Fibroblast of peridontal ligament (primary cell): ENCODE measurements at regions not wholly inside any gene's neighbourhood (a gene's known extent, or its start where the extent isn't known, plus 50 kb on each side); places are given as distances from the start of the nearest gene placed in this dataset.
"Not testable (repeated sequence)": the region's sequence is repeated elsewhere in the genome, so short reads cannot be mapped to it uniquely, and the experiment has no call there.

Source experiments
- DNase-seq: peaks from one replicate; pipeline ENCODE4 v3.0.0-alpha.2; 2010; ENCODE audit errors: extremely low read depth

- no peak for DNase-seq
Observed at GRCh38 chr1:229131243-229132105, 139.4 kb upstream of the RAB4A start.

DNA sequence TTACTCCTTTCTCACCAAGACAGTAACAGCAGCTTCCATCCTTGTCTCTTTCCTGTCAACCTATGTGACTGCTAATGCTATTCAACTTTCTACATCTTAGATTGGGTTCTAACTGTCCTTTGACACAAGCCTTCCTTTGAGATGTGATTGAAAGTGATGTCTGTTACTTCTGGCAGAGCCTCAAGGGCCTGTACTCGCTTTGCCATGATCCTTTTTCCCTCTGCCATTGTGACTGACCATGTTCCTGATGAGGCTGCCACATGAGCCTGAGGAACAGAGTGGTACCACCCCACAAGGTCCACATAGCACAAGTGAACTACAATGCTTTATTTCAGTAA, 138.8 kb upstream of the RAB4A start:
- DNase-seq, result no peak

DNA sequence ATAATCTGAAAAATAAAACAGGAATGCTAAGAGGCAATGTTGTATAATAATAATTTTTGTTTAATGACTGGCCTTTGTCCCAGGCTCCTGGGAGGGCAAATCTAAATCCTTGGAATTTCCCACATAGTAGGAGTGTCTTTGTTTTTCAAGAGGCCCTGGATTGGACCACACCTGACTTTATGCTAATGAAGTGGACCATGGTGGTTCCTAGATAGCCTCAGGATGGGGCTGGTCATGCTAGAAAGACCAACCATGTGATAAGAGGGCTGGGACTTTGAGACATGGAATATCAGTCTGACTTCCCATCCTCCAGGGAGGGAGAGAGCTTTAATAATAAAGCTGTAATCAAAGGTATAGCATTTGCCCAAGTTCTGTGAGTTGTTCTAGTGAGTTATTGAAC, 138.2 kb upstream of the RAB4A start:
- no peak for DNase-seq

- DNase-seq, result no peak
Observed at GRCh38 chr1:229133151-229133550, 137.8 kb upstream of the RAB4A start.

DNA sequence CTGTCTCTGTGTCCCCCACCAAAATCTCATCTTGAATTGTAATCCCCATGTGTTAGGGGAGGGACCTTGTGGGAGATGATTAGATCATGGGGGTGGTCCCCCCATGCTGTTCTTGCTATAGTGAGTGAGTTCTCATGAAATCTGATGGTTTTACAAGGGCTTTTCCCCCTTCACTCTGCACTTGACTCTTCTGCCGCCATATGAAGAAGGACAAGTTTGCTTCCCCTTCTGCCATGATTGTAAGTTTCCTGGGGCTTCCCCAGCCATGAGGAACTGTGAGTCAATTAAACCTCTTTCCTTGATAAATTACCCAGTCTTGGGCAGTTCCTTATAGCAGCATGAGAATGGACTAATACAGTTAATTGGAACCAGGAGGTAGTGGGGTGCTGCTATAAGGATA, 137.1 kb upstream of the RAB4A start:
- DNase-seq, result no peak

DNA sequence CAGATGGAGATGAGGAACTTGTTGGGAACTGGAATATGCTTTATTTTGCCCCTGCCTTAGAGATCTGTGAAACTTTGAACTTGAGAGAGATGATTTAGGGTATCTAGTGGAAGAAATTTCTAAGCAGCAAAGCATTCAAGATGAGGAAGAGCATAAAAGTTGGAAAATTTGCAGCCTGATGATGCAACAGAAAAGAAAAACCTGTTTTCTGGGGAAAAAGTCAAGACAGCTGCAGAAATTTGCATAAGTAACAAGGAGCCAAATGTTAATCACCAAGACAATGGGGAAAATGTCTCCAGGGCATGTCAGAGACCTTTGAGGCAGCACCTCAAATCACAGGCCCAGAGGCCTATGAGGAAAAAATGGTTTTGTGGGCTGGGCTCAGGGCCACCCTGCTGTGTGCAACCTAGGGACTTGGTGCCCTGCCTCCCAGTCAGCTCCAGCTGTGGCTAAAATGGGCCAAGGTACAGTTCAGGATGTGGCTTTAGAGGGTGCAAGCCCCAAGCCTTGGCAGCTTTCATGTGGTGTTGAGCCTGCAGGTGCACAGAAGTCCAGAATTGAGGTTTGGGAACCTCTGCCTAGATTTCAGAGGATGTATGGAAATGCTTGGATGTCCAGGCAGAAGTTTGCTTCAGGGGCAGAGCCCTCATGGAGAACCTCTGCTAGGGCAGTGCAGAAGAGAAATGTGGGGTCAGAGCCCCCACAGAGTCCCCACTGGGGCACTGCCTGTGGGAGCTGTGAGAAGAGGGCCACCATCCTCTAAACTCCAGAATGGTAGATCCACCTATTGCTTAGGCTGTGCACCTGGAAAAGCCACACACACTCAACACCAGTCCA, 136.3 kb upstream of the RAB4A start:
- not testable (repeated sequence) for DNase-seq

GRCh38 chr1:229135773-229136172, 135.1 kb upstream of the RAB4A start:
- DNase-seq, result no peak

DNA sequence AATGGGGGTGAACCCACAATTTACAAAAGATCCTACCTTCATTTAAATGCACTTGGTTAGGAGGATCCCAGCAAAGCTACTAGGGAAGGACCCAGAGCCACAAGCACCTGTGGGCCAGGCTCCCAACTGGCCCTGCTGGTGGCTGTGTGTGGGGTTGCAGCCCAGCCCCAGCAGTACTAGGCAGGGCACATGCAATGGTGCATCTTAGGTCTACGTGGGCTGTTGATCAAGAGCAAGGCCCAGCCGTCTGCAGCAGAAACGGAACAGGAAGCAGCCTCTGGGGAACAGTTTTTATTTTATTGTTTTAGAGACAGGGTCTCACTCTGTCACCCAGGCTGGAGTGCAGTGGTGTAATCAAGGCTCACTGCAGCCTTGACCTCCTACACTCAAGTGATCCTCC, 134.1 kb upstream of the RAB4A start:
- DNase-seq, result no peak

DNA sequence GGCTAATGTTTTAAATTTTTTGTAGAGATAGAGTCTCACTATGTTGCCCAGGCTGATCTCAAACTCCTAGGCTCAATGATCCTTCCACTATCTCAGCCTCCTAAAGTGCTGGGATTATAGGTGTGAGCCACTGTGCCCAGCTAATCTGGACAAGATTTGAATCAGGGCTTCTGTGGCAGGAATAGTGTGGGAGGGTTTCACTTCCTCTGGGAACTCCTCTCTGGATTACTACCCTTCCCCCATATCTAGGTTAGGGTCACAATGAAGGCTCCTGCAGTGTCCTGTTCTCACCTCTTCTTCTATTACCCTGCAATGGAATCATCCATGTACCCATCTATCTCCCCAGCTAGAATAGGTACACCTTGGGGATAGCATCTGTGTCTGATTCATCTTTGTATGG, 133.6 kb upstream of the RAB4A start:
- DNase-seq, result no peak

DNA sequence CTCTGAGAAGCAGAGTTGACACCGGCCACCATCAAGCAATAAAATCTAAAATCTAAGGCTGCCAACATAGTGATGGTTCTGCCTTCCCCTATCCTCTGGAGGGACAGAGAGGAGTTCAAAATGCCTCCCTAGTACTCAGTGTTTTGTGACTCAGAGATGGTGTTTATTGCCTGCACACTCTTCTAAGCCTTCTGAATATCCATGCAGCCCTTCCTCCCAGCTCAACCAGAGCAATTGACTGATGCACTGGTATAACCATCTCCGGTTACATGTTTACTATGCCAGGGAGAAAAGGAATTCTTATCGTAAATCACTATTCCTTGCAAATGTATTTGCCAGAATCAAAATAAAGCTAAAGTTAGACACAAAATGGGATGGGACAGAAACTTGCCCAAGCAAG, 132.9 kb upstream of the RAB4A start:
- peak; percentile 1 for DNase-seq

DNA sequence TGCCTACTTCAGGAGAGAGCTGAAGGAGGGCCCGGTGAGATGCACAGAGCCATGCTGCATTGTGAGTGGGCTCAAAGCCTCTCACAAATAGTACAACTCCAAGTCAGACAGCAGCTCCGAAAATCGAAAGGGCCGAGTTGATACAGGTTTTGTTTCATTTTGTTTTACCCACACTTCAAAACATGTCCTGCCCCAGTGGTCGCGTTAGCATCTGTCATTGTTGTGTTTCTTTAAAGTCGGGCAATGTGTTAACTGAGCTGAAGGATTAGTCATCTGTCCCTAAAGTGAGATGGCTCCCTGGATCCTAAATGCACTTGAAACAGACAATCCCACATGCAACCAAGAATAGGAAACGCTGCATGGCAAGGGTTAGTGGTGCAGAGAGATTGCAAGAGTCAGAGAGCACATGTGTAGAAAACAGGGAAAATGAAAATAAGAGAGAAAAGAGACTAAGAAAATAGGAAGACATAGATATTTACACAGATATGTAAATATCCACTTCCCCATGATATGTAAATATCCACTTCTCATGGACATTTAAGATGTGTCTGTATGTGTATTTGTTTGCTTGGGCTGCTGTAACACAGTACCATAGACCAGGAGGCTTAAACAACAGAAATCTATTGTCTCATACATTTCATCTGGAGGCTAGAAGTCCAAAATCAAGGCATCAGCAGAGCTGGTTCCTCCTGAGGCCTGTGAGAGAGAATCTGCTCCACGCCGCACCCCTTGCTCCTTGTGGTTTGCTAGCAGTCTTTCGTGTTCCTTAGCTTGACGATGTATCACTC, 131.4 kb upstream of the RAB4A start:
- DNase-seq, result no peak

DNA sequence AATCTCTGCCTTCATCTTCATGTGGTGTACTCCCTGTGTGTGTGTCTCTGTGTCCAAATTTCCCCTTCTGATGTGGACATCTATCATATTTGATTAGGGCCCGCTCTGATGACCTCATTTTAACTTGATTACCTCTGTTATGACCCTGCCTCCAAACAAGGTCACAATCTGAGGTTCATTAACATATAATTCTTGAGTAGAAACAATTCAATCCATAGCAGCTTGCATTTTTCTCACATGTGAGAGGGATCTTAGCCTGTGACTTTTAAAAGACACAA, 130.9 kb upstream of the RAB4A start:
- DNase-seq, result no peak

DNA sequence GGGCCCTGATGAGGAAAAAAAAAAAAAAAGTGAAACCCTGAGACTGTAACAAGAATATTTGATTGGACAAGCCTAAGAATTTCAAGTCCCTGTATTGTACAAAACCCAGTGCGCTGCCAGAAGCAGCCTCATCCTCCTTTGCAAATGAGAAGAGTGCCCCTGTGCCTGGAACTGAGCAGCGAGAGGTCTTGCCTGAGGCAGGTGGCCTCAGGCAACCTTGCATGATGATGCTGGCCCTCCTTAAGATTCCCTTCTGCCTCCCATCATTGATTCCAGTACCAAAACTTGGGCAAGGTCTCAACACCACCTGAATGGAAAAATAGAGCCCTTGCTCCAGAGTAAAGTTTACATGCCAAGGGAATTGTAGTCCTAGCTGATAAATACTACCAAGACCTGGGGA, 129.6 kb upstream of the RAB4A start:
- no peak for DNase-seq

DNA sequence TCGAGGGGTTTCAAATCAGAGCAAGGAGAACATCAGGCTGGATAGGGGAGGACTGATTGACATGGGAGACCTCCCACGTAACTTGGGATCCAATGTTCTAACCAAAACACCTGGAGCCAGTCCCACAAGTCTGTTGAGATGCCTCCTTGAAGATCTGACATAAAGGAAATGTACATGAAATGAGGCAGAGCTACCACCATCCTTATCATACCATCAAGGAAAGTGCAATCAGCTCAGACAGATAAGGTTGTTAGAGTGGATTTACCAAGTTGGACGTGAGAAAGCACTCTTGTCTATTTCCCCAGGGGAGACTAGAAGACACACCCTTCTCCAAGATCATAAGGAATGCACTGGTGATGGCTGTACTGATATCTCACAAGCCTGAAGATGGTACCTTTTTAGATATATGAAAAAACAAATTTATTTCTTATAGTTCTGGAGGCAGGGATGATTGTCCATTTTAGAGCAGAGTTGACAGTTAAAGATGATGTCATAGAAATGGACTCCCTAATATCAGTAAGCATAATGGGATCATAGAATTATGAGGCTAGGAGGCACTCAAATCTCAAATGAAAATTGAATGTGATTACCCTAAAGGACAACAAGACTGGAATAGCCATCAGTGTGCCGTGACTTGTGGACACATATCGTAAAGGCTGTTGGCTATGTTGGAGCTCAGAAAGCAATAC, 129.1 kb upstream of the RAB4A start:
- no peak for DNase-seq

DNA sequence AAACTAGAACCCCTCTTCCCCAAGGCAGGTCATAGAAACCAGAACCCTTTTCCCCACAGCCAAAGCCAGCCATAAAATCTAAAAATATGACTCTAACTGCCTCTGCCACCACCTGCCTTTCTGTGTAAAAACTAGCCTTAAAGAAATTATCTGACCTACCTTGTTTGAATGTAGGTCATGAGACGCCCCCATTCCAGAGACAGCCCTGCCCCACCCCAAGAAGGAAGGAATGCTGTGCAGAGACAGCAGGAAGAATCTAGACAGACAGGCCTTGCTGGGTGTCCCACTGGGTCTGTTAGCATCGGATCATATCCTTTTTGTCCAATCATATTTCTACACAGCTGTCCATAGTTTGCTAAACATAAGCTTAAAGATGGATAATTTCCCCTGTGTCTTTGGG, 128.4 kb upstream of the RAB4A start:
- no peak for DNase-seq

GRCh38 chr1:229146647-229147046, 124.3 kb upstream of the RAB4A start:
- no peak for DNase-seq

GRCh38 chr1:229147072-229147471, 123.8 kb upstream of the RAB4A start:
- DNase-seq, result no peak

- DNase-seq, result no peak
Observed at GRCh38 chr1:229148041-229148671, 122.8 kb upstream of the RAB4A start.

GRCh38 chr1:229148743-229149142, 122.2 kb upstream of the RAB4A start:
- no peak for DNase-seq

GRCh38 chr1:229149435-229149834, 121.5 kb upstream of the RAB4A start:
- DNase-seq, result no peak

DNA sequence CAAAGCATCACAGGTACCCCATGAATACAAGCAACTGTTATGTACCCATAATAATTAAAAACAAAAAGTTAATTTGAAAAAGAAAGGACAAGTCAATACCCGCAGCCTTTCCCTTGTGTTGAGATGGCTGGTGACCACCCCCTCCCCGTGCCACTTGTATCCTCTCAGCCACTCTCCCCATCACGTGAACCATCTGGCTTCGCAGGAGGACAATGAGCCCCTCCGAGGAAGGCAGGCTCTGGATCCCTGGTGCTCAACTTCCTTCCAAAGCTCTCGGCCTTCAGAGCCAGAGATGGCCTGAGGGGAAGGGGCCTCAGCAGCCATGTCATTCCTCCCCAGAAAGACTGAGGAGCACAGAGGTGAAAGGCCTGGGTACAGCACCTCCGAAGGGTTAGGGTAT, 120.4 kb upstream of the RAB4A start:
- DNase-seq, result no peak

DNA sequence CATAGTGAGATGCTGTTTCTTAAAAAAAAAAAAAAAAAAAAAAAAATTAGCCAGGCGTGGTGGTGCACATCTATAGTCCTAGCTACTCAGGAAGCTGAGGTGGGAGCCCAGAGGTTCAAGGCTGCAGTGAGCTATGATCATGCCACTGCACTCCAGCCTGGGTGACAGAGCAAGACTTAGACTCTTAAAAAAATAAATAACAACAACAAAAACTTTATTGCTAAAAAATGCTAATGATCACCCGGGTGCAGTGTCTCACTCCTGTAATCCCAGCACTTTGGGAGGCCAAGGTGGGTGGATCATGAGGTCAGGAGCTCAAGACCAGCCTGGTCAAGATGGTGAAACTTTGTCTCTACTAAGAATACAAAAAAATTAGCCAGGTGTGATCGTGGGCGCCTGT, 119.5 kb upstream of the RAB4A start:
- DNase-seq, result not testable (repeated sequence)
